ENCODE measurements at regions not wholly inside any gene's neighbourhood (a gene's known extent, or its start where the extent isn't known, plus 50 kb on each side); places are given as distances from the start of the nearest gene placed in this dataset.

GRCh38 chr18:73199151-73199550 is 331.4 kb upstream of the NETO1 start:
- H3K4me3 ChIP-seq (ENCODE audit: low read length in 3 of 3), result no peak overlapping the region
- H3K36me3 ChIP-seq (ENCODE audit: control insufficient read depth in 3 of 3, insufficient read depth in 3 of 3, low read length in 3 of 3), result no peaks in the 10 kb centered on the region
- H3K27ac ChIP-seq (ENCODE audit: low read depth, low read length), result no peak overlapping the region
- no peak overlapping the region for H3K9ac ChIP-seq (ENCODE audit: low read depth in 1 of 3, low read length in 3 of 3)
- H3K9me3 ChIP-seq (ENCODE audit: control insufficient read depth in 3 of 3, low read length in 3 of 3), result no peaks in the 10 kb centered on the region
- no peaks in the 10 kb centered on the region for H3K27me3 ChIP-seq (ENCODE audit: control insufficient read depth in 3 of 3, insufficient read depth in 3 of 3, low read length in 3 of 3)
- no peaks in the 10 kb centered on the region for H3K4me1 ChIP-seq (ENCODE audit: control insufficient read depth in 3 of 3, insufficient read depth in 3 of 3, low read length in 3 of 3)

- Histone ChIP-seq H3K27ac (ENCODE audit: low read depth, low read length) (no peak overlapping the region), H3K4me3 (ENCODE audit: low read length in 3 of 3) (no peak overlapping the region), H3K27me3 (ENCODE audit: control insufficient read depth in 3 of 3, insufficient read depth in 3 of 3, low read length in 3 of 3) (no peaks in the 10 kb centered on the region), H3K9ac (ENCODE audit: low read depth in 1 of 3, low read length in 3 of 3) (no peak overlapping the region), H3K36me3 (ENCODE audit: control insufficient read depth in 3 of 3, insufficient read depth in 3 of 3, low read length in 3 of 3) (no peaks in the 10 kb centered on the region), H3K4me1 (ENCODE audit: control insufficient read depth in 3 of 3, insufficient read depth in 3 of 3, low read length in 3 of 3) (no peaks in the 10 kb centered on the region), H3K9me3 (ENCODE audit: control insufficient read depth in 3 of 3, low read length in 3 of 3) (no peaks in the 10 kb centered on the region)
These were observed 321.9 kb upstream of the NETO1 start for GRCh38 chr18:73189718-73190117.

- Histone ChIP-seq H3K4me3 (ENCODE audit: low read length in 3 of 3) (no peak overlapping the region), H3K27ac (ENCODE audit: low read depth, low read length) (no peak overlapping the region), H3K36me3 (ENCODE audit: control insufficient read depth in 3 of 3, insufficient read depth in 3 of 3, low read length in 3 of 3) (no peaks in the 10 kb centered on the region), H3K27me3 (ENCODE audit: control insufficient read depth in 3 of 3, insufficient read depth in 3 of 3, low read length in 3 of 3) (no peaks in the 10 kb centered on the region), H3K4me1 (ENCODE audit: control insufficient read depth in 3 of 3, insufficient read depth in 3 of 3, low read length in 3 of 3) (no peaks in the 10 kb centered on the region), H3K9ac (ENCODE audit: low read depth in 1 of 3, low read length in 3 of 3) (no peak overlapping the region), H3K9me3 (ENCODE audit: control insufficient read depth in 3 of 3, low read length in 3 of 3) (no peaks in the 10 kb centered on the region)
These were observed 300.4 kb upstream of the NETO1 start for GRCh38 chr18:73168236-73168635.

GRCh38 chr18:73164430-73164829 is 296.6 kb upstream of the NETO1 start:
- no peak overlapping the region for H3K4me3 ChIP-seq (ENCODE audit: low read length in 3 of 3)
- no peaks in the 10 kb centered on the region for H3K4me1 ChIP-seq (ENCODE audit: control insufficient read depth in 3 of 3, insufficient read depth in 3 of 3, low read length in 3 of 3)
- H3K27me3 ChIP-seq (ENCODE audit: control insufficient read depth in 3 of 3, insufficient read depth in 3 of 3, low read length in 3 of 3), result no peaks in the 10 kb centered on the region
- no peaks in the 10 kb centered on the region for H3K36me3 ChIP-seq (ENCODE audit: control insufficient read depth in 3 of 3, insufficient read depth in 3 of 3, low read length in 3 of 3)
- H3K9ac ChIP-seq (ENCODE audit: low read depth in 1 of 3, low read length in 3 of 3), result no peak overlapping the region
- no peaks in the 10 kb centered on the region for H3K9me3 ChIP-seq (ENCODE audit: control insufficient read depth in 3 of 3, low read length in 3 of 3)
- H3K27ac ChIP-seq (ENCODE audit: low read depth, low read length), result no peak overlapping the region

DNA sequence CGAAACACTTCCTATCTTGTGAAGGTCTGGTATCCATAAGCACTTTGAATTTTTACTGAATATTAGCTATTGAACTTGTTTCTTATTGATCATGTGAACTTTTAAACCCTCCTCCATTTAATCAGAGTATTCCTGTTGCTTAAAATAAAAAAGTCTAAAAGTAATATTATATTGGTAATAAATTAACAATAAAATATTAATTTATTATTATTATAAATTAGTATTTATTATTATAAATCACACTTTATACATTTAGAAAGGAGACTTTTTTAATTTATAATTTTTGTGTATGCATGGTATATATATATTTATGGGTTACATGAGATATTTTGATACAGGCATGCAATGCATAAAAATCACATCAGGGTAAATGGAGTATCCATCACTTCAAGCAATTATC is 295.4 kb upstream of the NETO1 start:
- H3K36me3 ChIP-seq (ENCODE audit: control insufficient read depth in 3 of 3, insufficient read depth in 3 of 3, low read length in 3 of 3), result no peaks in the 10 kb centered on the region
- no peak overlapping the region for H3K4me3 ChIP-seq (ENCODE audit: low read length in 3 of 3)
- no peaks in the 10 kb centered on the region for H3K27me3 ChIP-seq (ENCODE audit: control insufficient read depth in 3 of 3, insufficient read depth in 3 of 3, low read length in 3 of 3)
- H3K9ac ChIP-seq (ENCODE audit: low read depth in 1 of 3, low read length in 3 of 3), result no peak overlapping the region
- no peak overlapping the region for H3K27ac ChIP-seq (ENCODE audit: low read depth, low read length)
- H3K9me3 ChIP-seq (ENCODE audit: control insufficient read depth in 3 of 3, low read length in 3 of 3), result no peaks in the 10 kb centered on the region
- no peaks in the 10 kb centered on the region for H3K4me1 ChIP-seq (ENCODE audit: control insufficient read depth in 3 of 3, insufficient read depth in 3 of 3, low read length in 3 of 3)

DNA sequence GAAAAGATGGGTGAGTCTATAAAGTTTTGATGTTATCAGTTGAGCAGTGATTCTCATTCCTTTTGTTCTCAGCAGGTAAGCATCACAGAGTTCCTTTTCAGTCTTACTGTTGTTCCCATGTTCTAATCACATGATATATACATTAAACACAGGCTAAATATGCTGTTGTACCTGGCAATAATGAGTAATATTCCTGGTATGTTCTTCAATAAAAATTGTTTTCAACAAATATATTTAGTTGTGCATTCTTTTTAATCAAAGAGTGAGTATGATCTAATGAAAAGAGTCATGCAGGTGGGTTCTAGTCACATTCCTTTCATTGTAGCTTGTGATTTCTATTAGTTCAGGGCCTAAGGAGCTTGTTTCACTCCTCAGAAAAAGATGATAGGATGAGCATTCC is 288.3 kb upstream of the NETO1 start:
- Histone ChIP-seq H3K27ac (ENCODE audit: low read depth, low read length) (no peak overlapping the region), H3K4me1 (ENCODE audit: control insufficient read depth in 3 of 3, insufficient read depth in 3 of 3, low read length in 3 of 3) (no peaks in the 10 kb centered on the region), H3K27me3 (ENCODE audit: control insufficient read depth in 3 of 3, insufficient read depth in 3 of 3, low read length in 3 of 3) (no peaks in the 10 kb centered on the region), H3K9me3 (ENCODE audit: control insufficient read depth in 3 of 3, low read length in 3 of 3) (peaks cover 0 to under 1% (median 0%) of the 10 kb centered on the region in 3 donors), H3K4me3 (ENCODE audit: low read length in 3 of 3) (no peak overlapping the region), H3K36me3 (ENCODE audit: control insufficient read depth in 3 of 3, insufficient read depth in 3 of 3, low read length in 3 of 3) (no peaks in the 10 kb centered on the region), H3K9ac (ENCODE audit: low read depth in 1 of 3, low read length in 3 of 3) (no peak overlapping the region)

- Histone ChIP-seq H3K27me3 (ENCODE audit: control insufficient read depth in 3 of 3, insufficient read depth in 3 of 3, low read length in 3 of 3) (no peaks in the 10 kb centered on the region), H3K4me1 (ENCODE audit: control insufficient read depth in 3 of 3, insufficient read depth in 3 of 3, low read length in 3 of 3) (no peaks in the 10 kb centered on the region), H3K9me3 (ENCODE audit: control insufficient read depth in 3 of 3, low read length in 3 of 3) (peaks cover 0 to 2% (median 0%) of the 10 kb centered on the region in 3 donors), H3K36me3 (ENCODE audit: control insufficient read depth in 3 of 3, insufficient read depth in 3 of 3, low read length in 3 of 3) (no peaks in the 10 kb centered on the region), H3K9ac (ENCODE audit: low read depth in 1 of 3, low read length in 3 of 3) (no peak overlapping the region), H3K27ac (ENCODE audit: low read depth, low read length) (no peak overlapping the region), H3K4me3 (ENCODE audit: low read length in 3 of 3) (no peak overlapping the region)
These were observed 285.5 kb upstream of the NETO1 start for GRCh38 chr18:73153271-73153670.

DNA sequence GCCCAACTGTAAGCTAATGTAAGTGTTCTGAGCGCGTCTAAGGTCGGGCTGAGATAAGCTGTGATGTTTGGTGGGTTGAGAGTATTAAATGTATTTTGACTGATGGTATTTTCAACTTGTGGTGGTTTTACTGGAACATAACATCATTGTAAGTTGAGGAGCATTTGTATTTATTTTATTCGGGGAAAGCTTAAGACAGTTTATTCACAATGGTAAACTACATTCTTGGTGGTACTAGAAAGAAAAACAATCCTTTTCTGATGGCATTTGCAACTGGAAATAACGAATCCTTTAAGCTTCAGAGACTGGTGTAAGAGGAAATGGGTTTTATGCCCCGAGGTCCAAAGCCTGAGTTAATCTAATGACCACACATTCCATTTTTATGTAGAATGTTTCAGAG is 283.3 kb upstream of the NETO1 start:
- H3K36me3 ChIP-seq (ENCODE audit: control insufficient read depth in 3 of 3, insufficient read depth in 3 of 3, low read length in 3 of 3), result no peaks in the 10 kb centered on the region
- no peaks in the 10 kb centered on the region for H3K4me1 ChIP-seq (ENCODE audit: control insufficient read depth in 3 of 3, insufficient read depth in 3 of 3, low read length in 3 of 3)
- H3K27me3 ChIP-seq (ENCODE audit: control insufficient read depth in 3 of 3, insufficient read depth in 3 of 3, low read length in 3 of 3), result no peaks in the 10 kb centered on the region
- no peak overlapping the region for H3K9ac ChIP-seq (ENCODE audit: low read depth in 1 of 3, low read length in 3 of 3)
- peaks cover 0 to 2% (median 0%) of the 10 kb centered on the region in 3 donors for H3K9me3 ChIP-seq (ENCODE audit: control insufficient read depth in 3 of 3, low read length in 3 of 3)
- no peak overlapping the region for H3K4me3 ChIP-seq (ENCODE audit: low read length in 3 of 3)
- no peak overlapping the region for H3K27ac ChIP-seq (ENCODE audit: low read depth, low read length)

DNA sequence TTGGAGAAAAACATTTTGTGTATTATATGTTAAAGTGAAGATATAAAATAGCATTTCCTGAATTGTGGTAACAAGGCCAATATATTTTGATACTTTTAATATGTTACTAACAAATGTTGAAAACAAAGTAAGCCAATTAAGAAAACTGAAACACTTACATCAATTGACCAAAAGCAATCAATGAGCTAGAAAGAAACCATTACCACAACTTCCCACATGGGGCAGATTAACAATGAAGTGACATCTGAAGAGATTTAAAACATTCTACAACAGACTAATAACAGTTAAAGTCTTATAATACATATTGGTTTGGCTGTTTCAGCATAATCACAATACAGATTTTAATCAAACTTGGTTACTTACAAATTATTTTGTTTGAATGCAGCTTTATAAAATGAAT is 282.4 kb upstream of the NETO1 start:
- Histone ChIP-seq H3K4me3 (ENCODE audit: low read length in 3 of 3) (no peak overlapping the region), H3K27me3 (ENCODE audit: control insufficient read depth in 3 of 3, insufficient read depth in 3 of 3, low read length in 3 of 3) (no peaks in the 10 kb centered on the region), H3K27ac (ENCODE audit: low read depth, low read length) (no peak overlapping the region), H3K36me3 (ENCODE audit: control insufficient read depth in 3 of 3, insufficient read depth in 3 of 3, low read length in 3 of 3) (no peaks in the 10 kb centered on the region), H3K9me3 (ENCODE audit: control insufficient read depth in 3 of 3, low read length in 3 of 3) (peaks cover 0 to 2% (median 0%) of the 10 kb centered on the region in 3 donors), H3K4me1 (ENCODE audit: control insufficient read depth in 3 of 3, insufficient read depth in 3 of 3, low read length in 3 of 3) (no peaks in the 10 kb centered on the region), H3K9ac (ENCODE audit: low read depth in 1 of 3, low read length in 3 of 3) (no peak overlapping the region)

- H3K4me3 ChIP-seq (ENCODE audit: low read length in 3 of 3), result no peak overlapping the region
- H3K36me3 ChIP-seq (ENCODE audit: control insufficient read depth in 3 of 3, insufficient read depth in 3 of 3, low read length in 3 of 3), result no peaks in the 10 kb centered on the region
- peaks cover 0 to 2% (median 0%) of the 10 kb centered on the region in 3 donors for H3K9me3 ChIP-seq (ENCODE audit: control insufficient read depth in 3 of 3, low read length in 3 of 3)
- no peaks in the 10 kb centered on the region for H3K4me1 ChIP-seq (ENCODE audit: control insufficient read depth in 3 of 3, insufficient read depth in 3 of 3, low read length in 3 of 3)
- H3K27me3 ChIP-seq (ENCODE audit: control insufficient read depth in 3 of 3, insufficient read depth in 3 of 3, low read length in 3 of 3), result no peaks in the 10 kb centered on the region
- H3K27ac ChIP-seq (ENCODE audit: low read depth, low read length), result no peak overlapping the region
- no peak overlapping the region for H3K9ac ChIP-seq (ENCODE audit: low read depth in 1 of 3, low read length in 3 of 3)
These were observed 279.8 kb upstream of the NETO1 start for GRCh38 chr18:73147590-73147989.

DNA sequence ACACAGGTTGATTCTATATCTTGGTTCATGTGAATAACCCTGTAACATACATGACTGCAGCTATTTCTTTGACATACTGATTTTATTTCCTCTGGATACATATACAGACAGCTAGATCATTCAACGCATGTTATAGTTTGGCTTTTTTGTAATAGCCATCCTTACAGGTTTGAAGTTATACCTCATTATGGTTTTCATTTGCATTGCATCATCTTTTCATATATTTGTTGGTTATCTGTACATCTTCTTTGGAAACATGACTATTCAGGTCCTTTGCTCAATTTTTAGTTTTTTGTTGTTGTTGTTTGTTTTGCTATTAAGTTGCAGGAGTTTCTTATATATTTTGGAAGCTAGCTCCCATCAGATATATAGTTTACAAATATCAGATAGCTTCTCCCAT is 276.2 kb upstream of the NETO1 start:
- H3K4me3 ChIP-seq (ENCODE audit: low read length in 3 of 3), result no peak overlapping the region
- H3K27me3 ChIP-seq (ENCODE audit: control insufficient read depth in 3 of 3, insufficient read depth in 3 of 3, low read length in 3 of 3), result no peaks in the 10 kb centered on the region
- H3K9ac ChIP-seq (ENCODE audit: low read depth in 1 of 3, low read length in 3 of 3), result no peak overlapping the region
- H3K9me3 ChIP-seq (ENCODE audit: control insufficient read depth in 3 of 3, low read length in 3 of 3), result no peaks in the 10 kb centered on the region
- no peaks in the 10 kb centered on the region for H3K4me1 ChIP-seq (ENCODE audit: control insufficient read depth in 3 of 3, insufficient read depth in 3 of 3, low read length in 3 of 3)
- H3K27ac ChIP-seq (ENCODE audit: low read depth, low read length), result no peak overlapping the region
- H3K36me3 ChIP-seq (ENCODE audit: control insufficient read depth in 3 of 3, insufficient read depth in 3 of 3, low read length in 3 of 3), result no peaks in the 10 kb centered on the region

All from skeletal muscle tissue (tissue), 3 donors.